ENCODE measurements at regions not wholly inside any gene's neighbourhood (a gene's known extent, or its start where the extent isn't known, plus 50 kb on each side); places are given as distances from the start of the nearest gene placed in this dataset.

DNA sequence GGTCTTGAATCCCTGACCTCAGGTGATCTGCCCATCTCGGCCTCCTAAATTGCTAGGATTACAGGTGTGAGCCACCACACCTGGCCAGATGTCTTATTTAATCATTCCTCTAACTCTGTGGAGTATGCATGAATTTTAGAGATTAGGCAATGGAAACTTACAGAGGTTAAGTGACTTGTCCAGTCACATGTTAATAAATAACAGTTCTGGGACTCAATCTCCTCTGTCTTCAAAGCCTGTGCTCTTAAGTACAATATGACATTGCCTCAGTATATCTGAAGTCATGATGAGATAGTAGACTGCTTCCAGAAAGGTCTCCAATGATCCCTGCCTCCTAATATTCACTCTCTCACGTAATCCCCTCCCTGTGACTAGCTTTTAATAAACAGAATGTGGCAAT lies 72.9 kb upstream of the TDRD3 start:
- TF ChIP-seq, protein P1, sequence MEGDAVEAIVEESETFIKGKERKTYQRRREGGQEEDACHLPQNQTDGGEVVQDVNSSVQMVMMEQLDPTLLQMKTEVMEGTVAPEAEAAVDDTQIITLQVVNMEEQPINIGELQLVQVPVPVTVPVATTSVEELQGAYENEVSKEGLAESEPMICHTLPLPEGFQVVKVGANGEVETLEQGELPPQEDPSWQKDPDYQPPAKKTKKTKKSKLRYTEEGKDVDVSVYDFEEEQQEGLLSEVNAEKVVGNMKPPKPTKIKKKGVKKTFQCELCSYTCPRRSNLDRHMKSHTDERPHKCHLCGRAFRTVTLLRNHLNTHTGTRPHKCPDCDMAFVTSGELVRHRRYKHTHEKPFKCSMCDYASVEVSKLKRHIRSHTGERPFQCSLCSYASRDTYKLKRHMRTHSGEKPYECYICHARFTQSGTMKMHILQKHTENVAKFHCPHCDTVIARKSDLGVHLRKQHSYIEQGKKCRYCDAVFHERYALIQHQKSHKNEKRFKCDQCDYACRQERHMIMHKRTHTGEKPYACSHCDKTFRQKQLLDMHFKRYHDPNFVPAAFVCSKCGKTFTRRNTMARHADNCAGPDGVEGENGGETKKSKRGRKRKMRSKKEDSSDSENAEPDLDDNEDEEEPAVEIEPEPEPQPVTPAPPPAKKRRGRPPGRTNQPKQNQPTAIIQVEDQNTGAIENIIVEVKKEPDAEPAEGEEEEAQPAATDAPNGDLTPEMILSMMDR (IDR thresholded peaks at IDR 0.05): no peak
- TF ChIP-seq POLR2A (IDR thresholded peaks at IDR 0.05): no peak
